ENCODE measurements at regions not wholly inside any gene's neighbourhood (a gene's known extent, or its start where the extent isn't known, plus 50 kb on each side); places are given as distances from the start of the nearest gene placed in this dataset.

DNA sequence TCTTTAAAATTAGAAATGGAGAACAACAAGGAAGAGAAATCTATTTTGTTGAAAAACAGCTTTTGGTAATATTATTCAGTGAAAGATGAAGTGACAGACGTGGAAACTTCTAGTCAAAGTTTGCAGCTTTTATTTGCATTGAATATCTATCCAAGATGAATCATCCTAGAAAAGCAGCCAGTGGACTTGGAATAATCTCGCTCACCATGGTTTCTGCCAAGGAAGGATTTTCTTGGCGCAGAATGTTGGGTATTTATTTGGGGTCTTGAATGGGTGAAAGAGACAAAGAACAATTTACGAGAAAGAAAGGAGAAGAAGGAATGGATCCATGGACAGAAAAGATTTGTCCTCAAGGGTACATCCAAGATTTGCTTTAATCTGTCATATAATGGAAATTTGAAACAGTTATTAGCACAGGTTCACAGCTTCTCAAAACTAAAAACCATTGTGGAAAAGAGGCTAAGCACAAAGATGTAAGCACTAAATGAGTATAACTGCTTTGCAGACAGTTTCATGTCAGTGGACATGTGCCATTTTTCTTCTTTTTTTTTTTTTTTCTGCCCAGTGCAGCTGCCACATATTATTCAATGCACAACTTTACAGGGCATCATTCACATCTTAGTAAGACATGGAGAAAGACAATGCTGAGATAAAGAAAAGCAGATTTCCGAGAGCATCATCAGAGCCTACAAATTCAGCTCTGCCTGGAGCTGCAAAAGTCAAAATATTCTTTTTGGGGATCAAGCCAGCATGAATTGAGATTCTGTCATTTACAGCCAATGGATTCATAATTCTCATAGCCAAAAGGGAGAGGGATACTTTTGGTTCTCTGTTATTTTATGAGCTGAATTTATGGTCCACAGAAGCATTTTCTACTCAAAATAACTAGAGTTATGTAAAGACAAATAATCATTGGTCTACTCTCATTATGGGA lies 333.7 kb downstream of the DAD1 start:
- WGBS, 2 experiments (ENCODE audit: extremely low coverage in 1 of 2, insufficient coverage in 1 of 2, insufficient read length in 1 of 2, insufficient replicate concordance in 2 of 2, low coverage in 1 of 2, low lambda C conversion rate in 2 of 2, missing lambda C conversion rate in 1 of 2) = 86% methylated on average over 5 of the region's 5 CpGs; no CpG with 5 or more reads in 1 of the 2 experiments
- TF ChIP-seq GTF2F1 (IDR thresholded peaks at IDR 0.05; ENCODE audit: borderline replicate concordance, low read depth, low read length) = no peak
- TF ChIP-seq HDAC2 (IDR thresholded peaks at IDR 0.05; ENCODE audit: borderline replicate concordance in 1 of 2, low read depth in 2 of 2, low read length in 2 of 2) = no peak
- no peak for TF ChIP-seq RBBP5 (IDR thresholded peaks at IDR 0.05; ENCODE audit: borderline replicate concordance, low read depth, low read length)
- TF ChIP-seq, protein P1, sequence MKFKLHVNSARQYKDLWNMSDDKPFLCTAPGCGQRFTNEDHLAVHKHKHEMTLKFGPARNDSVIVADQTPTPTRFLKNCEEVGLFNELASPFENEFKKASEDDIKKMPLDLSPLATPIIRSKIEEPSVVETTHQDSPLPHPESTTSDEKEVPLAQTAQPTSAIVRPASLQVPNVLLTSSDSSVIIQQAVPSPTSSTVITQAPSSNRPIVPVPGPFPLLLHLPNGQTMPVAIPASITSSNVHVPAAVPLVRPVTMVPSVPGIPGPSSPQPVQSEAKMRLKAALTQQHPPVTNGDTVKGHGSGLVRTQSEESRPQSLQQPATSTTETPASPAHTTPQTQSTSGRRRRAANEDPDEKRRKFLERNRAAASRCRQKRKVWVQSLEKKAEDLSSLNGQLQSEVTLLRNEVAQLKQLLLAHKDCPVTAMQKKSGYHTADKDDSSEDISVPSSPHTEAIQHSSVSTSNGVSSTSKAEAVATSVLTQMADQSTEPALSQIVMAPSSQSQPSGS (IDR thresholded peaks at IDR 0.05; ENCODE audit: low read length) = no peak
- TF ChIP-seq, protein P2, sequence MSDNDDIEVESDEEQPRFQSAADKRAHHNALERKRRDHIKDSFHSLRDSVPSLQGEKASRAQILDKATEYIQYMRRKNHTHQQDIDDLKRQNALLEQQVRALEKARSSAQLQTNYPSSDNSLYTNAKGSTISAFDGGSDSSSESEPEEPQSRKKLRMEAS (IDR thresholded peaks at IDR 0.05) = no peak
- no peak for TF ChIP-seq RAD21 (IDR thresholded peaks at IDR 0.05 in 1 of 2, conservative IDR thresholded peaks at IDR 0.05 in 1 of 2; ENCODE audit: low read depth in 2 of 2, low read length in 2 of 2)
- no peak for TF ChIP-seq TAF1 (IDR thresholded peaks at IDR 0.05; ENCODE audit: low read depth, low read length)
- TF ChIP-seq BACH1 (IDR thresholded peaks at IDR 0.05; ENCODE audit: low read length) = no peak
- no peak for TF ChIP-seq SUZ12 (IDR thresholded peaks at IDR 0.05; ENCODE audit: low read length)
- TF ChIP-seq SP2 (IDR thresholded peaks at IDR 0.05; ENCODE audit: low read length) = no peak

More for the DNA sequence above, 333.7 kb downstream of the DAD1 start:
- Histone ChIP-seq H2BK15ac (ENCODE audit: low read length) (no peak overlapping the region), H2BK120ac (replicated peaks; ENCODE audit: low read depth, low read length) (no peak overlapping the region), H2BK12ac (ENCODE audit: low read depth, low read length) (no peak overlapping the region), H3K9me3 (ENCODE audit: insufficient read depth in 2 of 2, low read depth in 1 of 2, low read length in 1 of 2) (no peaks in the 10 kb centered on the region), H3K23me2 (ENCODE audit: low read depth, low read length) (no peaks in the 10 kb centered on the region), H3K4ac (replicated peaks; ENCODE audit: insufficient read length, low read depth, low read length) (no peak overlapping the region), H2AFZ (ENCODE audit: low read length) (no peak overlapping the region), H3K79me1 (ENCODE audit: low read depth, low read length) (no peaks in the 10 kb centered on the region), H4K91ac (replicated peaks; ENCODE audit: insufficient read length, low read length) (no peak overlapping the region), H3K79me2 (ENCODE audit: control insufficient read depth in 1 of 2, insufficient read depth in 2 of 2, low read length in 2 of 2) (no peaks in the 10 kb centered on the region), H4K5ac (ENCODE audit: insufficient read length, low read depth, low read length) (no peak overlapping the region), H3K27me3 (replicated peaks in 1 of 4; ENCODE audit: control insufficient read depth in 3 of 4, extremely low read depth in 1 of 4, insufficient read depth in 3 of 4, low read length in 3 of 4) (no peaks in the 10 kb centered on the region), H3K56ac (replicated peaks; ENCODE audit: insufficient read length, low read depth, low read length) (no peak overlapping the region), H4K20me1 (replicated peaks in 1 of 2; ENCODE audit: control insufficient read depth in 1 of 2, insufficient read depth in 2 of 2, low read length in 2 of 2) (no peaks in the 10 kb centered on the region), H3K36me3 (ENCODE audit: control insufficient read depth in 2 of 4, insufficient read depth in 4 of 4, low read length in 3 of 4) (no peaks in the 10 kb centered on the region), H4K8ac (ENCODE audit: extremely low read depth, insufficient read depth, low read length) (no peak overlapping the region), H3K9ac (replicated peaks in 1 of 4; ENCODE audit: extremely low read depth in 1 of 4, low read depth in 3 of 4, low read length in 3 of 4) (no peak overlapping the region), H3K27ac (ENCODE audit: low read depth, low read length) (no peak overlapping the region), H3K23ac (ENCODE audit: insufficient read length) (no peak overlapping the region), H2AK5ac (ENCODE audit: low read depth, low read length) (no peak overlapping the region), H3K14ac (ENCODE audit: insufficient read length) (no peak overlapping the region), H3K18ac (ENCODE audit: extremely low read depth, low read length) (no peak overlapping the region), H2BK5ac (ENCODE audit: low read depth, low read length) (no peak overlapping the region), H3K4me1 (replicated peaks in 1 of 4; ENCODE audit: control insufficient read depth in 3 of 4, insufficient read depth in 4 of 4, low read length in 3 of 4) (no peaks in the 10 kb centered on the region; a peak in 2 of 7 replicates), H2BK20ac (ENCODE audit: low read length) (no peak overlapping the region), H3K4me2 (ENCODE audit: insufficient read depth in 1 of 2, low read depth in 2 of 2, low read length in 2 of 2) (no peak overlapping the region), H3K4me3 (ENCODE audit: extremely low read depth in 1 of 4, insufficient read depth in 2 of 4, low read depth in 3 of 4, low read length in 4 of 4) (no peak overlapping the region)
- CTCF ChIA-PET (ENCODE audit: partially characterized antibody) = interaction anchor here (0.8 to 4.1 kb wide), 6 partner anchors 8 to 54 kb away, joined by 3 to 13 read pairs (median 4); no protein-coding TSS in a partner anchor
- FAIRE-seq (no peak), DNase-seq (ENCODE audit: low read depth in 1 of 2, low spot score in 2 of 2) (no peak)
- POLR2A ChIA-PET (ENCODE audit: partially characterized antibody) = no interaction called here
